Dermis microvascular lymphatic vessel endothelial cell (primary cell): ENCODE measurements at regions not wholly inside any gene's neighbourhood (a gene's known extent, or its start where the extent isn't known, plus 50 kb on each side); places are given as distances from the start of the nearest gene placed in this dataset.
A peak's percentile ranks its signal among the peaks of the same experiment; 100 is the strongest.

Experiments
- DNase-seq, 2 donors: peaks; one replicate each; pipeline versions ENCODE4 v3.0.0 to v3.0.0-alpha.2; 2010; ENCODE audit warnings: low read depth in 2 of 2

- DNase-seq: no peak
Observed at GRCh38 chr13:111515635-111516034, 195.2 kb downstream of the TEX29 start.

GRCh38 chr13:111516712-111517640, 196.5 kb downstream of the TEX29 start:
- no peak for DNase-seq

- no peak for DNase-seq
Observed at GRCh38 chr13:111517641-111518010, 197.2 kb downstream of the TEX29 start.

- no peak for DNase-seq
Observed at GRCh38 chr13:111518161-111518792, 197.8 kb downstream of the TEX29 start.

GRCh38 chr13:111519041-111519440, 198.6 kb downstream of the TEX29 start:
- no peak for DNase-seq

GRCh38 chr13:111519490-111520170, 199.2 kb downstream of the TEX29 start:
- DNase-seq: no peak

- DNase-seq: no peak
Observed at GRCh38 chr13:111521030-111521429, 200.6 kb downstream of the TEX29 start.

GRCh38 chr13:111521691-111522229, 201.3 kb downstream of the TEX29 start:
- DNase-seq: no peak

GRCh38 chr13:111525320-111526118, 205.1 kb downstream of the TEX29 start:
- DNase-seq: no peak

- DNase-seq: no peak
Observed at GRCh38 chr13:111526922-111527321, 206.5 kb downstream of the TEX29 start.

GRCh38 chr13:111527614-111528229, 207.3 kb downstream of the TEX29 start:
- DNase-seq: no peak

- no peak for DNase-seq
Observed at GRCh38 chr13:111528513-111528912, 208.1 kb downstream of the TEX29 start.

GRCh38 chr13:111530137-111530870, 209.9 kb downstream of the TEX29 start:
- no peak for DNase-seq

- peak in 1 of 2 donors; percentile 0 for DNase-seq
Observed at GRCh38 chr13:111531505-111531904, 211.1 kb downstream of the TEX29 start.

- DNase-seq: no peak
Observed at GRCh38 chr13:111532111-111532510, 211.7 kb downstream of the TEX29 start.

GRCh38 chr13:111533900-111534683, 213.7 kb downstream of the TEX29 start:
- no peak for DNase-seq

GRCh38 chr13:111534751-111535522, 214.5 kb downstream of the TEX29 start:
- no peak for DNase-seq

- DNase-seq: no peak
Observed at GRCh38 chr13:111535523-111535811, 215.0 kb downstream of the TEX29 start.
